Fibroblast of lung (primary cell): ENCODE measurements at regions not wholly inside any gene's neighbourhood (a gene's known extent, or its start where the extent isn't known, plus 50 kb on each side); places are given as distances from the start of the nearest gene placed in this dataset.

ENCODE experiments used
- DNase-seq, 2 donors: peaks; one replicate each; pipeline versions ENCODE4 v3.0.0 to v3.0.0-alpha.2; 2010; ENCODE audit warnings: low read depth in 2 of 2
- H2AFZ ChIP-seq: 2 replicates; pipeline ENCODE4 v1.5.1; 2012; ENCODE audit warnings: low read length, control low read depth, inconsistent platforms
- H3K27ac ChIP-seq: 2 replicates; pipeline ENCODE4 v1.5.1; 2011; ENCODE audit warnings: low read length, control low read depth; ENCODE audit not compliant: insufficient read depth
- H3K27me3 ChIP-seq: 2 replicates; pipeline ENCODE4 v1.5.1; 2011; ENCODE audit warnings: mild to moderate bottlenecking, low read length; ENCODE audit not compliant: control insufficient read depth, insufficient read depth
- H3K36me3 ChIP-seq: 2 replicates; pipeline ENCODE4 v1.5.1; 2011; ENCODE audit warnings: low read length; ENCODE audit not compliant: control insufficient read depth, insufficient read depth
- H3K4me1 ChIP-seq: 2 replicates; pipeline ENCODE4 v1.5.1; 2011; ENCODE audit warnings: low read length; ENCODE audit not compliant: control insufficient read depth, insufficient read depth; ENCODE audit errors: extremely low read depth
- H3K4me2 ChIP-seq: 2 replicates; pipeline ENCODE4 v1.5.1; 2011; ENCODE audit warnings: low read length, control low read depth; ENCODE audit not compliant: insufficient read depth; ENCODE audit errors: extremely low read depth
- H3K4me3 ChIP-seq, 4 experiments: fragments of 200-600 bp in 1 of 4; sonication (generic) in 1 of 4; replicated peaks in 1 of 4; 2 replicates each; pipeline ENCODE4 v1.5.1; 2011 to 2016; ENCODE audit warnings: low read length in 4 of 4, low read depth in 3 of 4, mild to moderate bottlenecking in 3 of 4, control low read depth in 2 of 4, inconsistent platforms in 1 of 4, mixed read lengths in 1 of 4; ENCODE audit not compliant: insufficient read depth in 1 of 4; ENCODE audit errors: control extremely low read depth in 1 of 4
- H3K79me2 ChIP-seq: 2 replicates; pipeline ENCODE4 v1.5.1; 2012; ENCODE audit warnings: mild to moderate bottlenecking, low read length, inconsistent platforms; ENCODE audit not compliant: control insufficient read depth, insufficient read depth
- H3K9ac ChIP-seq: 2 replicates; pipeline ENCODE4 v1.5.1; 2011; ENCODE audit warnings: mild to moderate bottlenecking, low read length, control low read depth; ENCODE audit not compliant: insufficient read depth
- H3K9me3 ChIP-seq: 2 replicates; pipeline ENCODE4 v1.5.1; 2012; ENCODE audit warnings: low read depth, low read length; ENCODE audit not compliant: control insufficient read depth, insufficient read depth
- H4K20me1 ChIP-seq: 2 replicates; pipeline ENCODE4 v1.5.1; 2011; ENCODE audit warnings: low read length; ENCODE audit not compliant: control insufficient read depth, insufficient read depth; ENCODE audit errors: extremely low read depth
- CTCF ChIP-seq, 2 donors: IDR thresholded peaks in 1 of 2; conservative IDR thresholded peaks in 1 of 2; 1 replicate in 1 of 2; 2 replicates in 1 of 2; pipeline ENCODE4 v1.5.1; 2011 to 2012; ENCODE audit warnings: low read length in 2 of 2, control low read depth in 1 of 2, inconsistent platforms in 1 of 2, low read depth in 1 of 2, mild to moderate bottlenecking in 1 of 2
- EZH2 ChIP-seq: IDR thresholded peaks from 2 replicates; pipeline ENCODE4 v1.5.1; 2012; ENCODE audit warnings: low read length, control low read depth, mild to moderate bottlenecking; ENCODE audit errors: missing control alignments

DNA sequence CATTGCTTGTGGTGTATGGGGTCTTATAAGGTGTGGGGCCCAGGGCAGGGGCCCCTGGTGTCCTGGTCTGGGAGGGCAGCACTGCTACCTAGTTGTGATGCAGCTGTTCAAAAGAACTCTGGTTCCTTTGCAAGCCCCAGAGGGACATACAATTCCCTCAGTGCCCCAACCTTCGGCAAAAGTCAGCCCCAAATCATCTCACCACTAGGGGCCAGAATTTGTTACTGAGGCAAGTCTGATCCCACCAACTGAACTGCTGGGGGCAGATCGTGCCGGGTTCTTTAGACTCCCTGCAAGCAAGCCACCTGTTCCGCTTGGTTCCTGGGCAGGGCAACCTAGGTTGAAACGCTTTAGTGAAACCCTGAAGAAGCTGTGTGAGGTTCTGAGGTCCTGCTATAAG lies 180.1 kb upstream of the S100G start:
- no peaks in the 10 kb centered on the region for H3K27me3 ChIP-seq
- H3K9ac ChIP-seq = no peak overlapping the region
- TF ChIP-seq CTCF (conservative IDR thresholded peaks at IDR 0.05 in 1 of 2, IDR thresholded peaks at IDR 0.05 in 1 of 2; ENCODE audit: low read depth in 1 of 2, low read length in 2 of 2) (no peak), EZH2 (no peak)
- H4K20me1 ChIP-seq = no peaks in the 10 kb centered on the region
- no peaks in the 10 kb centered on the region for H3K9me3 ChIP-seq
- DNase-seq = no peak
- no peak overlapping the region for H3K27ac ChIP-seq
- H3K36me3 ChIP-seq = no peaks in the 10 kb centered on the region
- H2AFZ ChIP-seq = no peak overlapping the region
- H3K4me2 ChIP-seq = no peak overlapping the region
- H3K4me1 ChIP-seq = peaks cover 2% of the 10 kb centered on the region
- no peak overlapping the region for H3K4me3 ChIP-seq
- H3K79me2 ChIP-seq = no peaks in the 10 kb centered on the region

DNA sequence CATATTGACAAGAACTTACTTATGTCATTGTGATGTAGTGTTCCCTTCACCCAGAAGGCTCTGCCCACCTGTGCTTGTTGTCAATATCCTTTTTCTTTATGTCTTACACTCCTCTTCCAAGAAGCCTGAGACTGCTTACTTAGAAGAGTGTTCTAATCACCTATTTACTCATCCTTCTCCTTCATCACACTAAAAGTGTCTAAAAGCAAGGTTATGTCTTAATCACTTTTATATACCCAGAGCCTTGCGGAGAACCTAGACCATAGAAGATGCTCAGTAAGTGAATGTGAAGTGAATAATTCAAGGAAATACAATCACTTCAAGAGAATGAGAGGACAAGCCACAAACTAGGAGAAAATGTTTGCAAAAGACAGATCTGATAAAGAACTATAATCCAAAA lies 177.6 kb upstream of the S100G start:
- H3K9ac ChIP-seq = no peak overlapping the region
- no peak for DNase-seq

GRCh38 chrX:16474511-16474910 lies 175.4 kb upstream of the S100G start:
- no peak for DNase-seq

More for the DNA sequence above, 177.6 kb upstream of the S100G start:
- no peak for TF ChIP-seq CTCF (conservative IDR thresholded peaks at IDR 0.05 in 1 of 2, IDR thresholded peaks at IDR 0.05 in 1 of 2; ENCODE audit: low read depth in 1 of 2, low read length in 2 of 2)
- Histone ChIP-seq H3K4me3 (no peak overlapping the region), H3K9me3 (no peaks in the 10 kb centered on the region), H3K27ac (no peak overlapping the region), H3K4me2 (no peak overlapping the region), H3K79me2 (no peaks in the 10 kb centered on the region), H4K20me1 (no peaks in the 10 kb centered on the region), H3K36me3 (no peaks in the 10 kb centered on the region), H2AFZ (no peak overlapping the region), H3K27me3 (no peaks in the 10 kb centered on the region), H3K4me1 (no peaks in the 10 kb centered on the region)

More at GRCh38 chrX:16474511-16474910, 175.4 kb upstream of the S100G start:
- H3K27me3 ChIP-seq = no peaks in the 10 kb centered on the region
- no peak overlapping the region for H3K4me3 ChIP-seq
- TF ChIP-seq EZH2 = no peak
- TF ChIP-seq CTCF (conservative IDR thresholded peaks at IDR 0.05 in 1 of 2, IDR thresholded peaks at IDR 0.05 in 1 of 2; ENCODE audit: low read depth in 1 of 2, low read length in 2 of 2) = no peak
- no peaks in the 10 kb centered on the region for H3K79me2 ChIP-seq
- H3K9me3 ChIP-seq = no peaks in the 10 kb centered on the region
- no peak overlapping the region for H3K4me2 ChIP-seq
- H4K20me1 ChIP-seq = no peaks in the 10 kb centered on the region
- H2AFZ ChIP-seq = no peak overlapping the region
- H3K9ac ChIP-seq = no peak overlapping the region
- H3K36me3 ChIP-seq = no peaks in the 10 kb centered on the region
- H3K4me1 ChIP-seq = no peaks in the 10 kb centered on the region
- no peak overlapping the region for H3K27ac ChIP-seq
